ENCODE measurements at regions not wholly inside any gene's neighbourhood (a gene's known extent, or its start where the extent isn't known, plus 50 kb on each side); places are given as distances from the start of the nearest gene placed in this dataset.
"Not testable (repeated sequence)": the region's sequence is repeated elsewhere in the genome, so short reads cannot be mapped to it uniquely, and the experiment has no call there.

DNA sequence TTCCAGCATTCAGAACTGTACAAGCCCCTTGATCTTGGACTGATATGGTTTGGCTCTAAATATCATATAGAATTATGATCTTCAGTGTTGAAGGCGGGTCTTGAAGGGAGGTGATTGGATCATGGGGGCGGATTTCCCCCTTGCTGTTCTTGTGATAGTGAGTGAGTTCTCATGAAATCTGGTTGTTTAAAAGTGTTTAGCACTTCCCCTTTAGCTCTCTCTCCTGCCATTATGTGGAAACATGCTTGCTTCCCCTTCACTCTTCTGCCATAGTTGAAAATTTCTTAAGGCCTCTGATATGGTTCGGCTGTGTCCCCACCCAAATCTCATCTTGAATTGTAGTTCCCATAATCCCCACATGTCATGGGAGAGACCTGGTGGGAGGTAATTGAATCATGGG is 305.3 kb upstream of the CYRIA start:
- not testable (repeated sequence) for DNase-seq (ENCODE audit: low spot score)

- no peak for DNase-seq (ENCODE audit: low spot score)
These were observed 296.9 kb upstream of the CYRIA start for GRCh38 chr2:16962505-16962904.

DNA sequence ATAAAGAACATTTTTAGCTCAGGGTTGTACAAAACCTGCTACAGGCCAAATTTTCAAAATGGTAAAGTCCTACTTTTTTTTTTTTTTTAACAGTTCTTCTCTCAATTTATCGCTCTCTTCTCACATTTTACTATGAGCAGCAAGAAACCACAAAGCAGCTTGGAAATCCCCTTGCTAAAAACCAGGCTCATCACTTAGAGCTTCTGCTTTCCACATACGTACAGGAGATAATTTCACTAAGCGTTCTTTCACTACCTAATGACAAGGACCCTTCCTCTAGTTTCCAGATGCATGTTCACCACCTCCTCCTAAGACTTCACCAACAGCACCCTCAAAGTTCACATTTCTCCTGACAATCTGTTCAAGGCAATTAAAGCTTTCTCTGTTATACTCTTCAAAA is 294.9 kb upstream of the CYRIA start:
- no peak for DNase-seq (ENCODE audit: low spot score)

DNA sequence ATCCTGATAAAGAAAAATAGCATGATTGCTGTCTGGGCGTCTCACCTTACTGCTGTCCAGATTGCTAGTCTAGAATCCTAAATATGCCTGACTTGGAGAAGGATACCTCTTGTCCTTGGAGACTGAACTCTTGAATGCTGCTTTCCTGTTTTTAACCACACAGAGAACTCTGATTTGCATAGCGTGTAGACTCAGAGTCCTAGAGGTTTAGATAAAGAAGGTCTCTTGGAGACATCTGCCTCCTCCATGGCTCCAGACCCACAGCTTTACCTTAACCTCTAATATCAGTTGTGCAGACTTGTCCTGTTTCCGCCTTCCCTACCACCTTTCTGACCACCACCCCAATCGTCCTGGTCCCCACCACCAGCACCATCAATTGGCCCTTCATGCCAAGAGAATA is 292.6 kb upstream of the CYRIA start:
- no peak for DNase-seq (ENCODE audit: low spot score)

DNA sequence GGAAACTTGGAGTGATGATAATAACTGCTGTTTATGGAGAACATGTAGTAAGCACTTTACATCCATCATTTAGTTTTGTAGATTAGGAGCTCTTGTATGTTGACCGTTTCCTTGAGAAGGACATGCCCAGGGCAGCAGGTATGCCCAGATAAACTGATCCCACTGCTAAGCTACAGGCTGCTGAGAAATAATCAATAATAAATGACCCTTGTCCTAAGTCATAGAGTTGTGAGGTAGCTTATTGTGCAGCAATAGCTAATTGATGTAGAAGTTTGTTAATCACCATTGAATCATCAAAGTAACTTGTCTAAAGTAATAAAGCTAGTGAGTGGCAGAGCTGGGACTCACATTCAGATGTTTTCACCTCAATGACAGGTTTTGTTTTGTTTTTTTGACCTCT is 287.2 kb upstream of the CYRIA start:
- DNase-seq (ENCODE audit: low spot score): no peak

GRCh38 chr2:16952368-16952767 is 286.7 kb upstream of the CYRIA start:
- DNase-seq (ENCODE audit: low spot score): no peak

DNA sequence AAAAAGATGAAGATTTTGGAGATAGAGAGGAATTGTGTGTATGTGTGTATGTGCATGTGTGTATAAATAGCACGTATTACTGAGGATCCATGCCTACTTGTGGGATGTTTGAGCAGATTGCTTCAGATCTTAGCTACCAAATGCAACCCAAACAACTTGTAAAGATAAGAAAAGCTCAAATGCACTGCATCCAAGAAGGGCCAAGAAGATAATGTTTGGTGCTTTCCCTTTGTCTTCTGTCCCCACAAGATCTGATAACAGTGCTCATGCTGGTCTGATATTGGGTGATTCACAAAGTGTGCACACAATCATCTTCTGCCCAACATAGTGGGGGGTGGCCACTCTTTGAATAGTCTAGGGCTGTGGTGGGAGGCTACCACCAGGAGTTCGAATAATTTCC is 284.8 kb upstream of the CYRIA start:
- DNase-seq (ENCODE audit: low spot score): no peak

DNA sequence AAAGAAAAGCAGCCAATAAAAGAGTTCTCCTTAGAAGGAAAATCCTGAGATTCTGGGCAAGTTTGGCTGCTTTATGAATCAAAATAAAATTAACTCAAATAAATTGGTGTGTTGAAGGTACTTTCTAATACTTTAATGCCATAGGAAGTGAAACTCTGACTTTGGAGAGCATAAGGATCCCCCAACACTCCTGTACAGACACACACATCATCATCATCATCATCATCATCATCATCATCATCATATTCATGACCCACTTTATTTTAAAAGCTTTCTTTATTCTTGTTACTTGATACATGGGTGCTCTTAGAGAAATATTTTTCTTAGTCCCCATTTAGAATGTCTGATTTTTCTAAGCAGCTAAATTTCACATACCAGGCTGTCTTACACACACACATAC is 283.1 kb upstream of the CYRIA start:
- DNase-seq (ENCODE audit: low spot score): no peak

GRCh38 chr2:16948053-16948452 is 282.4 kb upstream of the CYRIA start:
- DNase-seq (ENCODE audit: low spot score): no peak

- DNase-seq (ENCODE audit: low spot score): no peak
These were observed 277.8 kb upstream of the CYRIA start for GRCh38 chr2:16943279-16943958.

GRCh38 chr2:16940214-16940613 is 274.6 kb upstream of the CYRIA start:
- no peak for DNase-seq (ENCODE audit: low spot score)

- DNase-seq (ENCODE audit: low spot score): no peak
These were observed 274.1 kb upstream of the CYRIA start for GRCh38 chr2:16939771-16940170.

- DNase-seq (ENCODE audit: low spot score): no peak
These were observed 267.7 kb upstream of the CYRIA start for GRCh38 chr2:16933355-16933754.

- DNase-seq (ENCODE audit: low spot score): no peak
These were observed 267.2 kb upstream of the CYRIA start for GRCh38 chr2:16932826-16933225.

DNA sequence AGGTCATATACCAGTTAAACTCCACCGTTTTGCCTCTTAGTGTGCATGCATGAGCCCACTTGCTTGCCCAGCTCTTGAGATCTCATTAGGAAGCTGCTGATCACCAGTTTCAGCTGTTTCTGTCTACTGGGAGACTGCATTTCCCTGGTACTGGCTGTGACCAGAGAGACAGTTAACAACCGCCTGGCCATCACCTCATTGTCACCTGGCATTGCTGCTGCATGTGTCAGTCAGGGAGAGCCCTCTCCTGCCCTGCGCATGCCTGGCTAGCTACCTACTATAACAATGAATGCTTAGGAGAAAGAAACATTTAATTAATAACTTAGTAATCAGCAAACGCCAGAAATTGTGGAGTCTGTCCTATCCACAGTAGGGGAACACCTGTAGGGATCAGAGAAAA is 265.8 kb upstream of the CYRIA start:
- DNase-seq (ENCODE audit: low spot score): no peak

- no peak for DNase-seq (ENCODE audit: low spot score)
These were observed 261.8 kb upstream of the CYRIA start for GRCh38 chr2:16927398-16927797.

DNA sequence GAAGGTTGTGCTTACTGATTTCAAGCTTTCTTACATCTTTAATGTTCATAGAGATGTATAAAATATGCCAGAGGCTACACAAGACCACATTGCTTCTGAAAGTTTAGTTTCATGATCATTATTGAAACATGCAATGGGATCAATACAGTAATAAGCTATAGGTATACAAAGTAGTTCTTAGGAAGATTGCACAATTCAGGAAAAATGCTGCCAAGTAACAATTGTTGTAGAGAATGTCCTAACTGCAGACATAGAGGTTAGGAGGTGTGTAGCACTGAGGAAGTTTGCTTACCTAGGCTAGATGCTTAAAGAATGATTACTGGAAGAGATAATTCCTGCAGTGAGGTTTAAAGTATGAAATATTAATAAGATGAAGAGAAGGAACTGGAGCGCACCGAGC is 259.5 kb upstream of the CYRIA start:
- no peak for DNase-seq (ENCODE audit: low spot score)

DNA sequence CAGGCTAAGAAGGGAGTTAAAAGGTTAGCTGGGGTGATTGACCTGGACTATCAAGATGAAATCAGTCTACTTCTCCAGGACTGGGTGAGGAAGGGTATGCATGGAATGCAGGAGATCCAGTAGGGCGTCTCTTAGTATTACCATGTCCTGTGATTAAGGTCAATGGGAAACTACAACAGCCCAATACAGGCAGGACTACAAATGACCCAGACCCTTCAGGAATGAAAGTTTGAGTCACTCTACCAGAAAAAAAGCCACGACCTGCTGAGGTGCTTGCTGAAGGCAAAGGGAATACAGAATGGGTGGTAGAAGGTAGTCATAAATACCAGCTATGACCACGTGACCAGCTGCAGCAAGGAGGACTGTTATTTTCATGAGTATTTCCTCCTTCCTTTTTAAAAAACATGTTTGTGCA is 249.7 kb upstream of the CYRIA start:
- DNase-seq (ENCODE audit: low spot score): not testable (repeated sequence)

DNA sequence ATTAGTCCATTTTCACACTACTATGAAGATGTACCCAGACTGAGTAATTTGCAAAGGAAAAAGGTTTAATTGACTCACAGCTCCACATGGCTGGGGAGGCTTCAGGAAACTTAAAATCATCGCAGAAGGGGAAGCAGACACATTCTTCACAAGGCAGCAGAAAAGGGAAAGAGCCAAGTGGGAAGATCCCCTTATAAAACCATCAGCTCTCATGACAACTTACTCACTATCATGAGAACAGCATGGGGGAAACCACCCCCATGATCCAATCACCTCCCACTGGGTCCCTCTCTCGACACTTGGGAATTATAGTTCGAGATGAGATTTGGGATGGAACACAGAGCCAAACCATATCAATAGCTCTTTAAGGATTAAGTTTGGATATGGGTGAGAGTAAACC is 246.1 kb upstream of the CYRIA start:
- DNase-seq (ENCODE audit: low spot score): no peak

DNA sequence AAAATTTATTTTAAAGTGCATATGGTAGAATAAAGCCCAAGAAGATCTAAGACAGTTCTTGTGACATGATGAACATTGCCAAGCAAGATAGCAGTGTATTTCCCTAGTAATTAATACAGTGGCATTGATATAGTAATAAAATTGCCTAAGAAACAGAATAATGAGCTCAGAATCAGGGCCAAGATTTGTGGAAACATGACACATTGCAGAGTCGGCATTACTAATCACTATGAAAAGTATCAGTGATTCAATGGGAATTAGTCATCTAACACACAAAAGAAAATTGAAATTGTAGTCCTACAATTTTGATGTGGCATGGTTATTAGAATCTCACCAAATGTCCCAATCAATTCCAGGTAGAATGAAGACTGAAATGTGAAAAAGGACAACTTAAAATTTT is 243.0 kb upstream of the CYRIA start:
- no peak for DNase-seq (ENCODE audit: low spot score)

DNA sequence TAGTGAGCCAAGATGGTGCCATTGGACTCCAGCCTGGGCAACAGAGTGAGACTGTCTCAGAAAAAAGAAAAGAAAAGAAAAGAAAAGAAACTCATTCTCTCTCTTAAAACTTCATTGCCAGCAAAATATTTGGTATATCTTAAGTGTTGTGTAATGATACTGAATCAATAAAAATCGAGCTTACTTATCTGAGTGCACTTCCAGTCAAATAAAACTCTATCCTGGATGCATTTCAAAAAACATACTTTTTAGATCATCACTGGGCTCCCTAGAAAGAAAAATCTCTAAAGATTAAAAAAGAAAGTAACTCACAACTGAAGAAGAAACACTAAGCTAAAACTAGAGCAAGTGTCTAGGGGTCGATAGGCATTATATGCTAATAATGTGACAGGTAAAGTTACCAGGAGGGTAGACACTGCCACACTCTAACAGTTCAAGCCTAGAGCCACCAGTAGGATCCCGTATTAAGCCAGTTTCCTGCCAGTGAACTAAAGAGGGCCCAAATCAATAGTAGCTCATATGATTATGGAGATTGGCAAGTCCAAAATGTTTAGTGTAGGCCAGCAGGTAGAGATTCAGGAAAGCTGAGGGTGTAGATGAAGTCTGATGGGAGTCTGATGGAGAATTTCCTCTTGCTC is 242.1 kb upstream of the CYRIA start:
- DNase-seq (ENCODE audit: low spot score): no peak

DNA sequence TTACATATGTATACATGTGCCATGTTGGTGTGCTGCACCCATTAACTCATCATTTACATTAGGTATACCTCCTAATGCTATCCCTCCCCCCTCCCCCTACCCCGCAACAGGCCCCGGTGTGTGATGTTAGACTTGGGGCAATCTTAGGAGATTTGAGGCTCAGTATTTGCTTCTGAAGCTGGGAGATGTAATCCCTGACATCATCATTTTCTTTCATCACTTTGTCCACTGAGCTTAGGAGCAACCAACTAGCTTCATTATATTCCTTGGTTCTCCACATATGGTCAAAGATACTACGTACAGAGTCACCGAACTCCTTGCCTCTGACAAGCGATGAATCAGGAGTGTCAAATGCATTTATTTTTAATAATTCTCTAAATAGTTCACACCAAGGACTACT is 239.7 kb upstream of the CYRIA start:
- not testable (repeated sequence) for DNase-seq (ENCODE audit: low spot score)

GRCh38 chr2:16900405-16901025 is 234.9 kb upstream of the CYRIA start:
- no peak for DNase-seq (ENCODE audit: low spot score)

- DNase-seq (ENCODE audit: low spot score): no peak
These were observed 234.3 kb upstream of the CYRIA start for GRCh38 chr2:16899958-16900357.

All from COLO829 (cell line).